HEK293 (cell line): ENCODE measurements at regions not wholly inside any gene's neighbourhood (a gene's known extent, or its start where the extent isn't known, plus 50 kb on each side); places are given as distances from the start of the nearest gene placed in this dataset.
A peak's percentile ranks its signal among the peaks of the same experiment; 100 is the strongest.

Experiments used
- CTCF ChIA-PET: fragments of 350-600 bp; formaldehyde crosslinking; extraction: SDS; loops from one replicate; lab custom pipeline; 2021; ENCODE audit warnings: antibody characterized with exemption; lab: Yijun Ruan, JAX
- POLR2A ChIA-PET: fragments of 300-600 bp; formaldehyde crosslinking; extraction: SDS; loops from one replicate; lab custom pipeline; 2020; ENCODE audit warnings: antibody characterized with exemption, inconsistent platforms; lab: Yijun Ruan, JAX
- H3K27ac ChIP-seq: fragments of 200-500 bp; sonication (Bioruptor generic); 2 replicates; pipeline ENCODE4 v1.5.1; 2014; ENCODE audit warnings: low read depth, low read length, control low read depth, inconsistent platforms; ENCODE audit errors: extremely low read depth
- H3K36me3 ChIP-seq, 2 experiments: fragments of 200-500 bp in 1 of 2; sonication (Bioruptor generic) in 1 of 2; 1 replicate in 1 of 2; 2 replicates in 1 of 2; pipeline ENCODE4 v1.5.1; 2014 to 2017; ENCODE audit warnings: inconsistent platforms in 2 of 2, low read length in 2 of 2; ENCODE audit not compliant: control insufficient read depth in 2 of 2, insufficient read depth in 1 of 2
- H3K4me1 ChIP-seq: fragments of 200-500 bp; sonication (Bioruptor generic); 2 replicates; pipeline ENCODE4 v1.5.1; 2014; ENCODE audit warnings: mild to moderate bottlenecking, low read length, inconsistent platforms; ENCODE audit not compliant: control insufficient read depth, insufficient read depth
- H3K4me3 ChIP-seq: 2 replicates; pipeline ENCODE4 v1.5.1; 2011; ENCODE audit warnings: low read depth, mild to moderate bottlenecking, control low read depth, low read length, moderate library complexity
- H3K9me3 ChIP-seq: fragments of 200-500 bp; sonication (Bioruptor generic); 2 replicates; pipeline ENCODE4 v1.5.1; 2014; ENCODE audit warnings: low read depth, low read length, inconsistent platforms; ENCODE audit not compliant: control insufficient read depth, insufficient read depth
- BCL11A ChIP-seq: fragments of 450-650 bp; formaldehyde crosslinking; IDR thresholded peaks from 2 replicates; pipeline ENCODE4 v1.5.1; 2016; ENCODE audit warnings: low read depth, missing biosample characterization, missing genetic modification characterization
- FEZF1 ChIP-seq: fragments of 450-650 bp; formaldehyde crosslinking; IDR thresholded peaks from 2 replicates; pipeline ENCODE4 v1.5.1; 2016; ENCODE audit warnings: missing biosample characterization, missing genetic modification characterization
- GLIS1 ChIP-seq: fragments of 450-650 bp; formaldehyde crosslinking; IDR thresholded peaks from 2 replicates; pipeline ENCODE4 v1.5.1; 2016; ENCODE audit warnings: missing biosample characterization, missing genetic modification characterization
- MYNN ChIP-seq: fragments of 450-650 bp; formaldehyde crosslinking; IDR thresholded peaks from 2 replicates; pipeline ENCODE4 v1.5.1; 2016; ENCODE audit warnings: missing biosample characterization, missing genetic modification characterization, borderline replicate concordance
- OVOL3 ChIP-seq: fragments of 450-650 bp; formaldehyde crosslinking; IDR thresholded peaks from 2 replicates; pipeline ENCODE4 v1.5.1; 2016; ENCODE audit warnings: missing biosample characterization, missing genetic modification characterization
- PATZ1 ChIP-seq: fragments of 450-650 bp; formaldehyde crosslinking; IDR thresholded peaks from 2 replicates; pipeline ENCODE4 v1.5.1; 2016; ENCODE audit warnings: missing biosample characterization, missing genetic modification characterization
- PRDM6 ChIP-seq: fragments of 450-650 bp; formaldehyde crosslinking; IDR thresholded peaks from 2 replicates; pipeline ENCODE4 v1.5.1; 2017; ENCODE audit warnings: missing biosample characterization, missing genetic modification characterization
- ZBTB10 ChIP-seq: fragments of 450-650 bp; formaldehyde crosslinking; IDR thresholded peaks from 2 replicates; pipeline ENCODE4 v1.5.1; 2016; ENCODE audit warnings: missing biosample characterization, missing genetic modification characterization
- ZBTB20 ChIP-seq: fragments of 450-650 bp; formaldehyde crosslinking; IDR thresholded peaks from 2 replicates; pipeline ENCODE4 v1.5.1; 2016; ENCODE audit warnings: missing biosample characterization, missing genetic modification characterization
- ZBTB49 ChIP-seq: fragments of 450-650 bp; formaldehyde crosslinking; IDR thresholded peaks from 2 replicates; pipeline ENCODE4 v1.5.1; 2016; ENCODE audit warnings: missing biosample characterization, missing genetic modification characterization, low read depth
- ZBTB7A ChIP-seq: fragments of 450-650 bp; formaldehyde crosslinking; IDR thresholded peaks from 2 replicates; pipeline ENCODE4 v1.5.1; 2016; ENCODE audit warnings: low read depth, missing biosample characterization, missing genetic modification characterization
- ZIC2 ChIP-seq: fragments of 450-650 bp; formaldehyde crosslinking; IDR thresholded peaks from 2 replicates; pipeline ENCODE4 v1.5.1; 2016; ENCODE audit warnings: missing biosample characterization, missing genetic modification characterization
- ZNF19 ChIP-seq: fragments of 450-650 bp; formaldehyde crosslinking; IDR thresholded peaks from 2 replicates; pipeline ENCODE4; 2016; ENCODE audit warnings: missing biosample characterization, missing genetic modification characterization, low read depth
- ZNF211 ChIP-seq: fragments of 450-650 bp; formaldehyde crosslinking; IDR thresholded peaks from 2 replicates; pipeline ENCODE4 v1.5.1; 2016; ENCODE audit warnings: low read depth, missing biosample characterization, missing genetic modification characterization
- ZNF24 ChIP-seq: fragments of 450-650 bp; formaldehyde crosslinking; IDR thresholded peaks from 2 replicates; pipeline ENCODE4 v1.5.1; 2016; ENCODE audit warnings: missing biosample characterization, missing genetic modification characterization
- ZNF341 ChIP-seq: fragments of 450-650 bp; formaldehyde crosslinking; IDR thresholded peaks from 2 replicates; pipeline ENCODE4; 2016; ENCODE audit warnings: low read depth, missing biosample characterization, missing genetic modification characterization
- ZNF416 ChIP-seq: fragments of 450-650 bp; formaldehyde crosslinking; IDR thresholded peaks from 2 replicates; pipeline ENCODE4 v1.5.1; 2016; ENCODE audit warnings: missing biosample characterization, missing genetic modification characterization
- ZNF449 ChIP-seq: fragments of 450-650 bp; formaldehyde crosslinking; IDR thresholded peaks from 2 replicates; pipeline ENCODE4 v1.5.1; 2017; ENCODE audit warnings: missing biosample characterization, mild to moderate bottlenecking, missing genetic modification characterization, moderate library complexity
- ZNF514 ChIP-seq: fragments of 450-650 bp; formaldehyde crosslinking; IDR thresholded peaks from 2 replicates; pipeline ENCODE4 v1.5.1; 2016; ENCODE audit warnings: missing biosample characterization, missing genetic modification characterization
- ZNF629 ChIP-seq: fragments of 450-650 bp; formaldehyde crosslinking; IDR thresholded peaks from 2 replicates; pipeline ENCODE4 v1.5.1; 2017; ENCODE audit warnings: missing biosample characterization, missing genetic modification characterization
- ZNF747 ChIP-seq: fragments of 450-650 bp; formaldehyde crosslinking; IDR thresholded peaks from 2 replicates; pipeline ENCODE4 v1.5.1; 2016; ENCODE audit warnings: missing biosample characterization, missing genetic modification characterization
- ZNF768 ChIP-seq: fragments of 450-650 bp; formaldehyde crosslinking; IDR thresholded peaks from 2 replicates; pipeline ENCODE4 v1.5.1; 2018; ENCODE audit warnings: missing biosample characterization, mild to moderate bottlenecking, missing genetic modification characterization
- ZSCAN5A ChIP-seq: fragments of 450-650 bp; formaldehyde crosslinking; IDR thresholded peaks from 2 replicates; pipeline ENCODE4 v1.5.1; 2016; ENCODE audit warnings: missing biosample characterization, missing genetic modification characterization

- CTCF ChIA-PET, result interaction anchor here (0.6 kb wide), 1 partner anchor 301 kb away, joined by 3 read pairs; no protein-coding TSS in a partner anchor
- Histone ChIP-seq H3K36me3 (no peaks in the 10 kb centered on the region), H3K4me3 (no peak overlapping the region), H3K27ac (no peak overlapping the region; the same call in 1 of the 2 replicates), H3K4me1 (peaks cover 36% of the 10 kb centered on the region), H3K9me3 (no peaks in the 10 kb centered on the region)
- POLR2A ChIA-PET, result no interaction called here
- TF ChIP-seq GLIS1 (tag by site-specific recombination) (no peak), PRDM6 (tag by site-specific recombination) (peak; percentile 34; the same call in 1 of the 2 replicates)
Observed at GRCh38 chr14:58771016-58771415, 133.3 kb downstream of the DACT1 start.

GRCh38 chr14:58772116-58772515 lies 134.4 kb downstream of the DACT1 start:
- ChIA-PET POLR2A (interaction anchor here (1.0 to 1.8 kb wide), 2 partner anchors 9 to 13 kb away, joined by 3 to 5 read pairs; no protein-coding TSS in a partner anchor), CTCF (interaction anchor here (1.1 to 1.7 kb wide), 3 partner anchors 37 to 133 kb away, joined by 4 to 6 read pairs (median 4); no protein-coding TSS in a partner anchor)
- H3K9me3 ChIP-seq, result no peaks in the 10 kb centered on the region
- H3K4me1 ChIP-seq, result peaks cover 36% of the 10 kb centered on the region
- H3K4me3 ChIP-seq, result no peak overlapping the region
- H3K27ac ChIP-seq, result peak overlapping the region; percentile 65; the same call in 1 of the 2 replicates
- H3K36me3 ChIP-seq, result no peaks in the 10 kb centered on the region
- TF ChIP-seq ZIC2 (tag by site-specific recombination) (peak; percentile 59), ZNF416 (no peak), ZNF514 (no peak), ZBTB20 (no peak), FEZF1 (tag by site-specific recombination) (peak; percentile 21; the same call in 1 of the 2 replicates), ZNF449 (no peak), ZNF341 (tag by site-specific recombination) (peak; percentile 35; the same call in 1 of the 2 replicates), BCL11A (tag by site-specific recombination) (no peak), ZNF19 (tag by site-specific recombination) (no peak), ZNF211 (tag by site-specific recombination) (no peak), ZBTB10 (tag by site-specific recombination) (no peak), ZNF747 (no peak), ZSCAN5A (tag by site-specific recombination) (no peak), ZNF24 (tag by site-specific recombination) (no peak), ZNF768 (tag by site-specific recombination) (no peak), PATZ1 (tag by site-specific recombination) (no peak), MYNN (tag by site-specific recombination) (no peak), ZBTB7A (tag by site-specific recombination) (no peak), OVOL3 (no peak), ZBTB49 (tag by site-specific recombination) (no peak), ZNF629 (no peak)
